ENCODE measurements at regions not wholly inside any gene's neighbourhood (a gene's known extent, or its start where the extent isn't known, plus 50 kb on each side); places are given as distances from the start of the nearest gene placed in this dataset.

DNA sequence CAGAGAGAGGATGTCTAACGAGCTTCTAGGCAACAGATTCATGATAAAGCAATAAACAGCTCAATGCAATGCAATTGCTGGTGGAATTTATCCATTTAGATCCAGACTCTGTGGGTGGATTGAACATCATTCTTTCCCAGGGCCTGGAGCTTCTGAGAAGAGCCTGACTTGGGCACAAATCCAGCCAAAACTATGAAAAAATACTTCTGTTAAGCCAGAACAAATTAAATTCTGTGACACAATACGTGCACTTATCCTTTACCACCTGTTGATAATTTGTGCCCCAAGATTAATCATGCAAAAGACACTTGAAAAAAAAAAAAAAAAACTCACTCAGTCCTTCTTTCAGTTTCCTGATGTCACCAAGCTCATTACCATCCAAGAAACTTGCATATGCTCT, 446.0 kb upstream of the DCN start:
- Mint-ChIP-seq H3K36me3 (ENCODE audit: insufficient read depth) (no peaks in the 10 kb centered on the region), H3K4me1 (ENCODE audit: low read depth in 2 of 2) (no peaks in the 10 kb centered on the region), H3K27me3 (no peaks in the 10 kb centered on the region), H3K4me3 (no peak overlapping the region), H3K9me3 (peaks cover 0 to 1% of the 10 kb centered on the region in 2 donors), H3K27ac (no peak overlapping the region)
- ATAC-seq (replicated peaks) (no peak), DNase-seq (no peak)

GRCh38 chr12:91627225-91627624, 444.6 kb upstream of the DCN start:
- Mint-ChIP-seq H3K4me1 (ENCODE audit: low read depth in 2 of 2) (no peaks in the 10 kb centered on the region), H3K27ac (no peak overlapping the region), H3K27me3 (no peaks in the 10 kb centered on the region), H3K4me3 (no peak overlapping the region), H3K36me3 (ENCODE audit: insufficient read depth) (no peaks in the 10 kb centered on the region), H3K9me3 (peaks cover 0 to 1% of the 10 kb centered on the region in 2 donors)
- no peak for ATAC-seq (replicated peaks)
- no peak for DNase-seq

GRCh38 chr12:91622981-91623380, 440.4 kb upstream of the DCN start:
- Mint-ChIP-seq H3K27ac (no peak overlapping the region), H3K36me3 (ENCODE audit: insufficient read depth) (no peaks in the 10 kb centered on the region), H3K27me3 (peaks cover 0 to 9% of the 10 kb centered on the region in 2 donors), H3K9me3 (peaks cover 0 to 1% of the 10 kb centered on the region in 2 donors), H3K4me1 (ENCODE audit: low read depth in 2 of 2) (no peaks in the 10 kb centered on the region), H3K4me3 (no peak overlapping the region)
- no peak for ATAC-seq (replicated peaks)
- no peak for DNase-seq

GRCh38 chr12:91622037-91622436, 439.4 kb upstream of the DCN start:
- H3K4me1 Mint-ChIP-seq (ENCODE audit: low read depth in 2 of 2): no peaks in the 10 kb centered on the region
- H3K27ac Mint-ChIP-seq: no peak overlapping the region
- H3K4me3 Mint-ChIP-seq: no peak overlapping the region
- peaks cover 0 to 10% of the 10 kb centered on the region in 2 donors for H3K27me3 Mint-ChIP-seq
- peaks cover 0 to 1% of the 10 kb centered on the region in 2 donors for H3K9me3 Mint-ChIP-seq
- DNase-seq: no peak
- peaks cover 2% of the 10 kb centered on the region for H3K36me3 Mint-ChIP-seq (ENCODE audit: insufficient read depth)
- no peak for ATAC-seq (replicated peaks)

DNA sequence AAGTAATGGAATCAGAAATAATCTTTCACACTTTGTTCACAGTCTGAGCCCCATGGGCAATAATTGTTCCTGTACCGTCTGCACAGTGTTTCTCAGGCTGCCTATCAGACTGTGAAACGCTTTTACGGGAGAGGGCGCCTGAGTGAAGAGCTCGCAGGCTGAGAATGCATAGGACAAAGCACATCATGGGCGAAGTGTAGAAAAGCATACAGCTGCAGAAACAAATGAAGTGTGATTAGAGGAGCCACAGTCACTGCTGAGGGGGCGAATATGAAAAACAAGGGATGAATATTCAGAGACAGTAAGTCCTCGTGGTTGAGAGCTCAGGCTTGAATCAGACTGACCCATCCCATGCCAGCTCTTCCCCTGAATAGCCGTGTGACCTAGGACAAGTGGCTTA, 438.4 kb upstream of the DCN start:
- H3K9me3 Mint-ChIP-seq: no peaks in the 10 kb centered on the region
- DNase-seq (no peak), ATAC-seq (replicated peaks) (no peak)
- peaks cover 0 to 10% of the 10 kb centered on the region in 2 donors for H3K27me3 Mint-ChIP-seq
- H3K4me3 Mint-ChIP-seq: no peak overlapping the region
- no peak overlapping the region for H3K27ac Mint-ChIP-seq
- no peaks in the 10 kb centered on the region for H3K4me1 Mint-ChIP-seq (ENCODE audit: low read depth in 2 of 2)
- H3K36me3 Mint-ChIP-seq (ENCODE audit: insufficient read depth): peaks cover 3% of the 10 kb centered on the region

DNA sequence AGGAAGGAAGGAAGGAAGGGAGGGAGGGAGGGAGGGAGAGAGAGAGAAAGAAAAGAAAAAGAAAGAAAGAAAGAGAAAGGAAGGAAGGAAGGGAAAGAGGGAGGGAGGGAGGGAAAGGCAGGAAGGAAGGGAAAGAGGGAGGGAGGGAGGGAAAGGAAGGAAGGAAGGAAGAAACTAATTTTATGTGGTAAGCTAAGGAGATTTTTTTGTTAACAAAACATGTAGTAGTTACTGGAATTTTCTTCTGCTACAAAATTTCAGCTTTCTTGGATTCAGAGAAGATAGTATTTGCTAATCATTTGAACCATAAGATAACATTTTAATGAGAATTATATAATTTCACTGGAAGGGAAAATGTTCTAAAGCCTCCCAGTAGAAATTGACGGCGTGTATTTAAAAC, 437.8 kb upstream of the DCN start:
- H3K4me1 Mint-ChIP-seq (ENCODE audit: low read depth in 2 of 2): no peaks in the 10 kb centered on the region
- peaks cover 3% of the 10 kb centered on the region for H3K36me3 Mint-ChIP-seq (ENCODE audit: insufficient read depth)
- ATAC-seq (replicated peaks) (no peak), DNase-seq (no peak)
- no peak overlapping the region for H3K27ac Mint-ChIP-seq
- peaks cover 0 to 10% of the 10 kb centered on the region in 2 donors for H3K27me3 Mint-ChIP-seq
- no peak overlapping the region for H3K4me3 Mint-ChIP-seq
- no peaks in the 10 kb centered on the region for H3K9me3 Mint-ChIP-seq

- no peak for ATAC-seq (replicated peaks)
- Mint-ChIP-seq H3K4me1 (ENCODE audit: low read depth in 2 of 2) (no peaks in the 10 kb centered on the region), H3K36me3 (ENCODE audit: insufficient read depth) (peaks cover 3% of the 10 kb centered on the region), H3K9me3 (no peaks in the 10 kb centered on the region), H3K27me3 (peaks cover 0 to 10% of the 10 kb centered on the region in 2 donors), H3K4me3 (no peak overlapping the region), H3K27ac (no peak overlapping the region)
- DNase-seq: no peak
These were observed 435.7 kb upstream of the DCN start for GRCh38 chr12:91618281-91618680.

- Mint-ChIP-seq H3K27me3 (peaks cover 0 to 10% of the 10 kb centered on the region in 2 donors), H3K27ac (no peak overlapping the region), H3K36me3 (ENCODE audit: insufficient read depth) (peaks cover 3% of the 10 kb centered on the region), H3K9me3 (no peaks in the 10 kb centered on the region), H3K4me1 (ENCODE audit: low read depth in 2 of 2) (no peaks in the 10 kb centered on the region), H3K4me3 (no peak overlapping the region)
- DNase-seq: no peak
- ATAC-seq (replicated peaks): no peak
These were observed 435.2 kb upstream of the DCN start for GRCh38 chr12:91617818-91618217.

GRCh38 chr12:91616416-91616815, 433.8 kb upstream of the DCN start:
- Mint-ChIP-seq H3K4me3 (no peak overlapping the region), H3K27me3 (peaks cover 0 to 10% of the 10 kb centered on the region in 2 donors), H3K4me1 (ENCODE audit: low read depth in 2 of 2) (no peaks in the 10 kb centered on the region), H3K27ac (no peak overlapping the region), H3K9me3 (no peaks in the 10 kb centered on the region), H3K36me3 (ENCODE audit: insufficient read depth) (peaks cover 3% of the 10 kb centered on the region)
- ATAC-seq (replicated peaks) (no peak), DNase-seq (no peak)

- H3K4me1 Mint-ChIP-seq (ENCODE audit: low read depth in 2 of 2): peaks cover 0 to 4% of the 10 kb centered on the region in 2 donors
- no peak overlapping the region for H3K27ac Mint-ChIP-seq
- DNase-seq (no peak), ATAC-seq (replicated peaks) (no peak)
- H3K4me3 Mint-ChIP-seq: no peak overlapping the region
- no peaks in the 10 kb centered on the region for H3K9me3 Mint-ChIP-seq
- H3K27me3 Mint-ChIP-seq: peaks cover 0 to 4% of the 10 kb centered on the region in 2 donors
- H3K36me3 Mint-ChIP-seq (ENCODE audit: insufficient read depth): peaks cover 3% of the 10 kb centered on the region
These were observed 430.7 kb upstream of the DCN start for GRCh38 chr12:91613223-91613779.

- no peak for DNase-seq
- peaks cover 0 to 4% of the 10 kb centered on the region in 2 donors for H3K4me1 Mint-ChIP-seq (ENCODE audit: low read depth in 2 of 2)
- no peaks in the 10 kb centered on the region for H3K9me3 Mint-ChIP-seq
- no peaks in the 10 kb centered on the region for H3K36me3 Mint-ChIP-seq (ENCODE audit: insufficient read depth)
- ATAC-seq (replicated peaks): no peak
- H3K4me3 Mint-ChIP-seq: no peak overlapping the region
- H3K27me3 Mint-ChIP-seq: no peaks in the 10 kb centered on the region
- H3K27ac Mint-ChIP-seq: no peak overlapping the region
These were observed 427.9 kb upstream of the DCN start for GRCh38 chr12:91610561-91610960.

DNA sequence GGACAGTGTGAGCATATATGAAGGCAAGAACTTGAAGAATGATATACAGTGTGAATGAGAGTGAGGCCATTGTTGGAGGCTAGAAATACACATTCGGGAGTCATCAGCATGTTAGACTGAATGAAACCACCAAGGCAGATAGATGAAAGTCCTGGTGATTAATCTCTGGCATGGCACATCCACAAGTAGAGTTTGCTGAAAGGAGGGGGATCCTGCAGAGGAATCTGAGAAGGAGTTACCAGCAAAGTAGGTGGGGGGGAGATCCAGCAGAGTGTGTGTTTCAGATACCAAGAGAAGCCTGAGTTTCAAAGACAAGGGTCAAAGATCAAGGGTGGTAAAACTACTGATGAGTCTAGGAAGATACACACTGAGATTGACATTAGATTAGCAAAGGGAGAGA, 426.7 kb upstream of the DCN start:
- H3K36me3 Mint-ChIP-seq (ENCODE audit: insufficient read depth): no peaks in the 10 kb centered on the region
- ATAC-seq (replicated peaks) (no peak), DNase-seq (no peak)
- peaks cover 0 to 6% of the 10 kb centered on the region in 2 donors for H3K27me3 Mint-ChIP-seq
- H3K9me3 Mint-ChIP-seq: no peaks in the 10 kb centered on the region
- H3K4me3 Mint-ChIP-seq: no peak overlapping the region
- H3K4me1 Mint-ChIP-seq (ENCODE audit: low read depth in 2 of 2): peaks cover 0 to 4% of the 10 kb centered on the region in 2 donors
- H3K27ac Mint-ChIP-seq: no peak overlapping the region

DNA sequence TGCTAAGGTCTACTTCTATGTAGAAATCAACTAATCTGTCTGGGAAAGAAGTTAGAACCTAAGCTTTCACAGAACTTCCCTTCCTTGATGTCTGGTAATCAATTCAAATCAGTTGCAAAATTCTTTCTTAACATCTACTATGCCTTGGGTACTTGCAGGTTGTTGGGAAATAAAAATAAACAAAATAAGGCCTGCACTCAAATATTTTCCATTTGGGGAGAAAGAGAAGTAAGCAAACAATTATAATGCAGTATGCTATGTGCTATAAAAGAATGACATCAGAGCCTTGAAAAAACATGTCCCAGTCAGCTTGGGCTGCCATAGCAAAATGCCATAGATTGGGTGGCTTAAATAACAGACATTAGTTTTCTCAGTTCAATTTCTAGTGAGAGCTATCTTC, 425.9 kb upstream of the DCN start:
- H3K36me3 Mint-ChIP-seq (ENCODE audit: insufficient read depth): no peaks in the 10 kb centered on the region
- no peak overlapping the region for H3K4me3 Mint-ChIP-seq
- ATAC-seq (replicated peaks): no peak
- H3K9me3 Mint-ChIP-seq: no peaks in the 10 kb centered on the region
- H3K27ac Mint-ChIP-seq: no peak overlapping the region
- peaks cover 0 to 4% of the 10 kb centered on the region in 2 donors for H3K4me1 Mint-ChIP-seq (ENCODE audit: low read depth in 2 of 2)
- peaks cover 0 to 6% of the 10 kb centered on the region in 2 donors for H3K27me3 Mint-ChIP-seq
- DNase-seq: no peak

- no peak for DNase-seq
- Mint-ChIP-seq H3K27ac (no peak overlapping the region), H3K4me3 (no peak overlapping the region), H3K9me3 (no peaks in the 10 kb centered on the region), H3K36me3 (ENCODE audit: insufficient read depth) (no peaks in the 10 kb centered on the region), H3K27me3 (peaks cover 0 to 6% of the 10 kb centered on the region in 2 donors), H3K4me1 (ENCODE audit: low read depth in 2 of 2) (peaks cover 0 to 4% of the 10 kb centered on the region in 2 donors)
- ATAC-seq (replicated peaks): no peak
These were observed 424.2 kb upstream of the DCN start for GRCh38 chr12:91606662-91607377.
